Ovary (tissue), 7 donors: ENCODE measurements at regions not wholly inside any gene's neighbourhood (a gene's known extent, or its start where the extent isn't known, plus 50 kb on each side); places are given as distances from the start of the nearest gene placed in this dataset.

ENCODE experiments used
- DNase-seq, 5 donors: peaks; one replicate each; pipeline ENCODE4 v3.0.0-alpha.2; 2019 to 2020
- H3K27ac ChIP-seq, 2 donors: fragments of 200-600 bp; one replicate each; pipeline versions ENCODE4 v1.5.1 to v1.8.0; 2019 to 2022
- H3K27me3 ChIP-seq: fragments of 200-600 bp; one replicate; pipeline ENCODE4 v1.8.0; 2022
- H3K36me3 ChIP-seq: fragments of 200-600 bp; sonication (generic); one replicate; pipeline ENCODE4 v1.5.1; 2019
- H3K4me1 ChIP-seq: one replicate; pipeline ENCODE4 v1.8.1; 2013; ENCODE audit warnings: mild to moderate bottlenecking, moderate library complexity; ENCODE audit not compliant: insufficient read depth
- H3K4me3 ChIP-seq: fragments of 200-600 bp; sonication (generic); one replicate; pipeline ENCODE4 v1.5.1; 2017
- H3K9me3 ChIP-seq, 2 donors: fragments of 200-600 bp in 1 of 2; sonication (generic) in 1 of 2; one replicate each; pipeline versions ENCODE4 v1.5.1 to v1.8.1; 2013 to 2019; ENCODE audit warnings: mild to moderate bottlenecking in 1 of 2, moderate library complexity in 1 of 2
- CTCF ChIP-seq, 3 donors: fragments of 450-650 bp in 2 of 3; fragments of 200-600 bp in 1 of 3; IDR thresholded peaks; one replicate each; pipeline versions ENCODE4 v1.5.1 to v1.8.0; 2016 to 2022; ENCODE audit warnings: antibody characterized with exemption in 3 of 3, mild to moderate bottlenecking in 1 of 3
- EP300 ChIP-seq: sonication (generic); formaldehyde crosslinking; IDR thresholded peaks from one replicate; pipeline ENCODE4 v1.6.1; 2017; ENCODE audit warnings: antibody characterized with exemption
- POLR2A ChIP-seq: fragments of 450-650 bp; IDR thresholded peaks from one replicate; pipeline ENCODE4 v1.6.1; 2017; ENCODE audit warnings: antibody characterized with exemption, mild to moderate bottlenecking, moderate library complexity
- WGBS, 3 donors: extraction: QIAGEN DNeasy Blood & Tissue Kit in 1 of 3; methylation state at CpG; one replicate each; pipeline versions ENCODE4 v1.1.5 to v1.1.7; 2013 to 2017; 5-methylcytosine and 5-hydroxymethylcytosine counted together
- intact Hi-C, 4 donors: fragments of 100-400 bp; cut with DNase I; formaldehyde crosslinking; loops; one replicate each; pipeline versions ENCODE4 v1.11.0 to v1.15.1; 2022 to 2023
- donor health status: DM: no; HTN: no; CAD: no; lungs with moderate emphysema.
- donor health status: DM: no; HTN: no; CAD: no.
- donor health status: Bipolar disorder and iron deficiency.
- donor health status: DM: no; HTN: no; CAD: no.
- donor health status: DM: yes; HTN: yes; CAD: no.

- Histone ChIP-seq H3K27ac (no peak overlapping the region), H3K9me3 (no peaks in the 10 kb centered on the region), H3K27me3 (no peaks in the 10 kb centered on the region), H3K4me3 (no peak overlapping the region), H3K4me1 (no peaks in the 10 kb centered on the region), H3K36me3 (no peaks in the 10 kb centered on the region)
- WGBS, 3 donors: 94 to 98% (median 95%) methylated on average over 1 of the region's 1 CpG
- TF ChIP-seq POLR2A (no peak), CTCF (IDR thresholded peaks at IDR 0.05) (no peak), EP300 (no peak)
- intact Hi-C loops: no loop called here
- DNase-seq: no peak
Observed at GRCh38 chr6:153644000-153644399, 395.0 kb upstream of the OPRM1 start.

- intact Hi-C loops: no loop called here
- H3K4me1 ChIP-seq: no peaks in the 10 kb centered on the region
- H3K4me3 ChIP-seq: no peak overlapping the region
- no peaks in the 10 kb centered on the region for H3K27me3 ChIP-seq
- no peaks in the 10 kb centered on the region for H3K9me3 ChIP-seq
- no peaks in the 10 kb centered on the region for H3K36me3 ChIP-seq
- no peak for TF ChIP-seq EP300
- no peak for TF ChIP-seq POLR2A
- no peak for TF ChIP-seq CTCF (IDR thresholded peaks at IDR 0.05)
- H3K27ac ChIP-seq: no peak overlapping the region
- no peak for DNase-seq
Observed at GRCh38 chr6:153634416-153634815, 404.6 kb upstream of the OPRM1 start.

- DNase-seq: no peak
- no peak overlapping the region for H3K4me3 ChIP-seq
- H3K36me3 ChIP-seq: no peaks in the 10 kb centered on the region
- no peaks in the 10 kb centered on the region for H3K9me3 ChIP-seq
- no peaks in the 10 kb centered on the region for H3K27me3 ChIP-seq
- intact Hi-C loops: no loop called here
- TF ChIP-seq EP300 (no peak), POLR2A (no peak), CTCF (IDR thresholded peaks at IDR 0.05) (no peak)
- no peak overlapping the region for H3K27ac ChIP-seq
- WGBS, 3 donors: 4 to 5% (median 5%) methylated on average over 3 of the region's 3 CpGs
- H3K4me1 ChIP-seq: no peaks in the 10 kb centered on the region
Observed at GRCh38 chr6:153625089-153625488, 414.0 kb upstream of the OPRM1 start.

GRCh38 chr6:153624528-153624927 is 414.5 kb upstream of the OPRM1 start:
- DNase-seq: no peak
- H3K27ac ChIP-seq: no peak overlapping the region
- intact Hi-C loops: no loop called here
- WGBS, 3 donors: 87 to 91% (median 91%) methylated on average over 1 of the region's 1 CpG
- H3K36me3 ChIP-seq: no peaks in the 10 kb centered on the region
- no peaks in the 10 kb centered on the region for H3K9me3 ChIP-seq
- TF ChIP-seq POLR2A (no peak), CTCF (IDR thresholded peaks at IDR 0.05) (no peak), EP300 (no peak)
- H3K4me3 ChIP-seq: no peak overlapping the region
- H3K27me3 ChIP-seq: no peaks in the 10 kb centered on the region
- no peaks in the 10 kb centered on the region for H3K4me1 ChIP-seq

- Histone ChIP-seq H3K4me1 (no peaks in the 10 kb centered on the region), H3K27me3 (no peaks in the 10 kb centered on the region), H3K9me3 (no peaks in the 10 kb centered on the region), H3K27ac (no peak overlapping the region), H3K4me3 (no peak overlapping the region), H3K36me3 (no peaks in the 10 kb centered on the region)
- TF ChIP-seq POLR2A (no peak), EP300 (no peak)
- DNase-seq: no peak
- intact Hi-C loops: no loop called here
- 10 to 28% (median 14%) methylated on average over 2 of the region's 2 CpGs for WGBS, 3 donors
Observed at GRCh38 chr6:153623496-153623895, 415.5 kb upstream of the OPRM1 start.
